ENCODE measurements at regions not wholly inside any gene's neighbourhood (a gene's known extent, or its start where the extent isn't known, plus 50 kb on each side); places are given as distances from the start of the nearest gene placed in this dataset.

- TF ChIP-seq SLC30A9 (CRISPR knock-in tag; IDR thresholded peaks at IDR 0.05) (no peak), EGR1 (conservative IDR thresholded peaks at IDR 0.05) (no peak), CAMTA2 (CRISPR knock-in tag; conservative IDR thresholded peaks at IDR 0.05) (no peak), NCOA6 (IDR thresholded peaks at IDR 0.05) (no peak), ZNF561 (CRISPR knock-in tag; conservative IDR thresholded peaks at IDR 0.05) (no peak)
Measured at GRCh38 chr12:115736360-115736759, 541.1 kb downstream of the MED13L start (continued).

- CTCF ChIA-PET (ENCODE audit: low intra/inter-chr PET ratio), result no interaction called here
- ATAC-seq (no peak), FAIRE-seq (no peak), DNase-seq (ENCODE audit: extremely low read depth in 1 of 4, low spot score in 3 of 4) (no peak)
- Histone ChIP-seq H2AFZ (ENCODE audit: low read depth, low read length) (no peak overlapping the region), H4K20me1 (replicated peaks; ENCODE audit: control insufficient read depth, insufficient read depth, low read length) (no peaks in the 10 kb centered on the region), H3K4me1 (replicated peaks in 1 of 2; ENCODE audit: control insufficient read depth in 2 of 2, insufficient read depth in 2 of 2, low read length in 2 of 2) (no peaks in the 10 kb centered on the region), H3K27ac (ENCODE audit: extremely low read depth, low read depth, low read length) (no peak overlapping the region), H3K4me2 (ENCODE audit: insufficient read depth, low read length) (no peak overlapping the region), H3K4me3 (no peak overlapping the region), H3K9me3 (replicated peaks; ENCODE audit: control insufficient read depth, insufficient read depth, low read depth, low read length) (no peaks in the 10 kb centered on the region), H3K27me3 (ENCODE audit: control insufficient read depth in 2 of 2, insufficient read depth in 2 of 2, low read length in 2 of 2) (no peaks in the 10 kb centered on the region), H3K9me1 (ENCODE audit: control insufficient read depth, insufficient read depth, low read length) (no peaks in the 10 kb centered on the region), H3K36me3 (ENCODE audit: control insufficient read depth, insufficient read depth, low read length) (no peaks in the 10 kb centered on the region), H3K79me2 (ENCODE audit: control insufficient read depth, insufficient read depth, low read length) (no peaks in the 10 kb centered on the region), H3K9ac (ENCODE audit: insufficient read depth in 1 of 2, low read depth in 2 of 2, low read length in 2 of 2) (no peak overlapping the region)
- POLR2A ChIA-PET, result no interaction called here
- 0% methylated on average over 4 of the region's 4 CpGs for WGBS (ENCODE audit: insufficient coverage, low coverage, missing lambda C conversion rate)
- intact Hi-C loops (cut with micrococcal nuclease), result no loop called here
- no peak for TF ChIP-seq L3MBTL2 (IDR thresholded peaks at IDR 0.05)
- TF ChIP-seq RBM39 (optimal IDR thresholded peaks at IDR 0.05; ENCODE audit: low read depth, low read length), result no peak
- no peak for TF ChIP-seq HDAC8 (tag; IDR thresholded peaks at IDR 0.05)
- TF ChIP-seq ZNF717 (CRISPR knock-in tag; IDR thresholded peaks at IDR 0.05), result no peak
- no peak for TF ChIP-seq RBM17 (IDR thresholded peaks at IDR 0.05; ENCODE audit: borderline replicate concordance, low read depth, low read length)
- TF ChIP-seq SMAD3 (CRISPR knock-in tag; conservative IDR thresholded peaks at IDR 0.05), result no peak
- TF ChIP-seq FOXJ2 (tag; IDR thresholded peaks at IDR 0.05), result no peak
- no peak for TF ChIP-seq ZEB2 (IDR thresholded peaks at IDR 0.05)
- TF ChIP-seq, protein P1, sequence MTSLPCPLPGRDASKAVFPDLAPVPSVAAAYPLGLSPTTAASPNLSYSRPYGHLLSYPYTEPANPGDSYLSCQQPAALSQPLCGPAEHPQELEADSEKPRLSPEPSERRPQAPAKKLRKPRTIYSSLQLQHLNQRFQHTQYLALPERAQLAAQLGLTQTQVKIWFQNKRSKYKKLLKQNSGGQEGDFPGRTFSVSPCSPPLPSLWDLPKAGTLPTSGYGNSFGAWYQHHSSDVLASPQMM (CRISPR knock-in tag; IDR thresholded peaks at IDR 0.05), result no peak
- no peak for TF ChIP-seq BRCA1 (IDR thresholded peaks at IDR 0.05)
- no peak for TF ChIP-seq BRCA1 (CRISPR knock-in tag; IDR thresholded peaks at IDR 0.05)
- TF ChIP-seq SNAPC5 (CRISPR knock-in tag; IDR thresholded peaks at IDR 0.05), result no peak
- TF ChIP-seq PTRF (tag; IDR thresholded peaks at IDR 0.05), result no peak
- no peak for TF ChIP-seq ZNF609 (CRISPR knock-in tag; IDR thresholded peaks at IDR 0.05; ENCODE audit: borderline replicate concordance)
- TF ChIP-seq RBM15 (IDR thresholded peaks at IDR 0.05; ENCODE audit: insufficient read depth, low read length), result no peak
- TF ChIP-seq MEF2A (IDR thresholded peaks at IDR 0.05; ENCODE audit: control insufficient read depth, low read depth, low read length), result no peak
- no TSS peak for BruUV-seq (replicated peaks)
- in situ Hi-C loops (cut with MboI), result no loop called here
Measured at GRCh38 chr12:115730975-115731541, 546.4 kb downstream of the MED13L start.

Measured in K562 (cell line).